Heart left ventricle (tissue), 13 donors: ENCODE measurements at regions not wholly inside any gene's neighbourhood (a gene's known extent, or its start where the extent isn't known, plus 50 kb on each side); places are given as distances from the start of the nearest gene placed in this dataset.

Experiments used
- CTCF ChIP-seq, 12 donors: fragments of 200-600 bp; sonication (generic) in 4 of 12; IDR thresholded peaks; one replicate each; pipeline versions ENCODE4 v1.5.0 to v1.8.0; 2018 to 2022; ENCODE audit warnings: antibody characterized with exemption in 12 of 12, mild to moderate bottlenecking in 5 of 12
- POLR2A ChIP-seq, 2 donors: fragments of 450-650 bp; IDR thresholded peaks; one replicate each; pipeline ENCODE4 v1.6.1; 2017; ENCODE audit warnings: antibody characterized with exemption in 2 of 2, mild to moderate bottlenecking in 2 of 2, moderate library complexity in 2 of 2
- donor health status: ischemic (EF 13 %, LVEDD 7.1; RV severe dilation, severe dysfunction).
- donor health status: DM: no; HTN: yes; CAD: no.
- donor health status: DM: no; HTN: no; CAD: no.
- donor health status: ischemic (EF 25% LVEDD 6.9; RV normal size, moderate dysfunction).
- donor health status: ischemic (EF 25% LVEDD 5.7; RV mildly dilated, moderate dysfunction).
- donor health status: ischemic (EF 35%, LVEDD 5.7; RV mildly dilated, moderate dysfunction).
- donor health status: nonischemic (EF 11% LVEDD 7.7; RV severe dilation, severe dysfunction).
- donor health status: DM: yes; HTN: yes; CAD: no.
- donor health status: PGD.
- donor health status: ischemic (EF 29% LVEDD 5.4; RV normal size, mild dysfunction).
- donor health status: nonischemic (EF 23%, LVEDD 6.1; RV moderate dilation, normal function).

GRCh38 chr6:44012078-44012493, 115.2 kb downstream of the MRPL14 start:
- TF ChIP-seq POLR2A (IDR thresholded peaks at IDR 0.05) (no peak), CTCF (IDR thresholded peaks at IDR 0.05) (no peak)
